HepG2 (cell line): ENCODE measurements at regions not wholly inside any gene's neighbourhood (a gene's known extent, or its start where the extent isn't known, plus 50 kb on each side); places are given as distances from the start of the nearest gene placed in this dataset.

Experiments used
- ATAC-seq: fragments of 200-7000 bp; cut with Tn5 transposase; 3 replicates; pipeline ENCODE4 v1.9.1; 2020; ENCODE audit warnings: mild to moderate bottlenecking, moderate library complexity
- BruUV-seq: library from RNA; stranded (reverse); fragments of 400-500 nt; replicated peaks from 2 replicates; lab custom pipeline; 2021; lab: Mats Ljungman, UMichigan
- CTCF ChIA-PET: fragments of 300-600 bp; formaldehyde crosslinking; extraction: SDS; loops from one replicate; lab custom pipeline; 2021; ENCODE audit warnings: low total read pairs, inconsistent platforms, low intra/inter-chr PET ratio; lab: Yijun Ruan, JAX
- POLR2A ChIA-PET: fragments of 350-600 bp; sonication (Branson Sonifier 250); formaldehyde crosslinking; loops from one replicate; lab custom pipeline; 2020; ENCODE audit warnings: antibody characterized with exemption, inconsistent platforms; lab: Yijun Ruan, JAX
- DNase-seq: peaks from one replicate; pipeline ENCODE4 v3.0.0-alpha.2; 2015; ENCODE audit warnings: low spot score
- FAIRE-seq: peaks from 3 replicates; lab custom pipeline; 2011; peaks lifted over from hg19 to GRCh38; lab: Jason Lieb, UNC
- H2AFZ ChIP-seq: one replicate; pipeline ENCODE4 v1.6.1; 2011; ENCODE audit warnings: low read length, inconsistent platforms
- H3K27ac ChIP-seq: fragments of 300-600 bp; 3 replicates; pipeline ENCODE4 v1.8.0; 2011; ENCODE audit warnings: mixed run types, mild to moderate bottlenecking, mixed read lengths, low read length, inconsistent platforms; ENCODE audit not compliant: insufficient read depth; ENCODE audit errors: extremely low read length
- H3K27me3 ChIP-seq, 2 experiments: fragments of 200-600 bp in 1 of 2; 2 replicates in 1 of 2; 3 replicates in 1 of 2; pipeline versions ENCODE4 v1.6.0 to v1.8.0; 2011; ENCODE audit warnings: low read length in 2 of 2, mild to moderate bottlenecking in 2 of 2, moderate library complexity in 2 of 2, inconsistent platforms in 1 of 2; ENCODE audit not compliant: insufficient read depth in 2 of 2, control insufficient read depth in 1 of 2
- H3K36me3 ChIP-seq, 2 experiments: fragments of 200-600 bp in 1 of 2; replicated peaks in 1 of 2; 2 replicates in 1 of 2; 3 replicates in 1 of 2; pipeline versions ENCODE4 v1.5.1 to v1.8.0; 2011; ENCODE audit warnings: low read length in 2 of 2, inconsistent platforms in 1 of 2; ENCODE audit not compliant: insufficient read depth in 2 of 2, control insufficient read depth in 1 of 2
- H3K4me1 ChIP-seq: 2 replicates; pipeline ENCODE4 v1.5.1; 2012; ENCODE audit warnings: low read length, inconsistent platforms; ENCODE audit not compliant: insufficient read depth
- H3K4me2 ChIP-seq: 2 replicates; pipeline ENCODE4 v1.6.0; 2011; ENCODE audit warnings: low read depth, low read length, inconsistent platforms
- H3K4me3 ChIP-seq, 3 experiments: fragments of 200-600 bp in 1 of 3; sonication (generic), shearing (Covaris generic) in 1 of 3; replicated peaks in 1 of 3; 2 replicates each; pipeline ENCODE4 v1.5.1; 2011 to 2016; ENCODE audit warnings: low read length in 3 of 3, inconsistent platforms in 2 of 3, low read depth in 2 of 3, mild to moderate bottlenecking in 2 of 3, control low read depth in 1 of 3, mixed read lengths in 1 of 3; ENCODE audit not compliant: insufficient read depth in 1 of 3
- H3K79me2 ChIP-seq: one replicate; pipeline ENCODE4 v1.6.1; 2011; ENCODE audit warnings: low read length, inconsistent platforms; ENCODE audit not compliant: insufficient read depth
- H3K9ac ChIP-seq: 2 replicates; pipeline ENCODE4 v1.6.0; 2011; ENCODE audit warnings: mild to moderate bottlenecking, low read depth, low read length, inconsistent platforms; ENCODE audit not compliant: insufficient read depth
- H3K9me3 ChIP-seq: 2 replicates; pipeline ENCODE4 v1.5.1; 2012; ENCODE audit warnings: mild to moderate bottlenecking, low read length
- H4K20me1 ChIP-seq: 2 replicates; pipeline ENCODE4 v1.6.0; 2011; ENCODE audit warnings: inconsistent platforms, mild to moderate bottlenecking, low read length, moderate library complexity; ENCODE audit not compliant: insufficient read depth
- ELF4 ChIP-seq: sonication (generic); formaldehyde crosslinking; IDR thresholded peaks from 2 replicates; pipeline ENCODE4 v1.5.0; 2020; ENCODE audit warnings: missing genetic modification reagents, mild to moderate bottlenecking, moderate library complexity, borderline replicate concordance
- ESRRA ChIP-seq: sonication (generic); formaldehyde crosslinking; IDR thresholded peaks from 2 replicates; pipeline ENCODE4 v1.5.1; 2020; ENCODE audit warnings: mild to moderate bottlenecking, low read depth, missing genetic modification reagents
- HOXA7 ChIP-seq: sonication (generic); formaldehyde crosslinking; IDR thresholded peaks from 2 replicates; pipeline ENCODE4 v1.8.1; 2022; ENCODE audit warnings: mild to moderate bottlenecking, missing genetic modification reagents, moderate library complexity
- TOE1 ChIP-seq: sonication (generic); formaldehyde crosslinking; IDR thresholded peaks from 2 replicates; pipeline ENCODE4 v1.4.0; 2020; ENCODE audit warnings: mild to moderate bottlenecking, missing genetic modification reagents
- ZNF431 ChIP-seq: sonication (generic); formaldehyde crosslinking; IDR thresholded peaks from 2 replicates; pipeline ENCODE4 v1.9.0; 2022; ENCODE audit warnings: missing genetic modification reagents, low read depth, mild to moderate bottlenecking, borderline replicate concordance
- WGBS: methylation state at CpG from one replicate; pipeline ENCODE4 v1.1.6; 2017; ENCODE audit warnings: low lambda C conversion rate; 5-methylcytosine and 5-hydroxymethylcytosine counted together
- in situ Hi-C: cut with HindIII; loops from 2 replicates; pipeline ENCODE4 v1.10.0; 2017; ENCODE audit warnings: low pct_unique_long_range_greater_than_20kb; ENCODE audit not compliant: extremely low pct_ligation_motif_present
- intact Hi-C: fragments of 100-400 bp; cut with micrococcal nuclease; formaldehyde crosslinking; loops from one replicate; pipeline ENCODE4 v1.10.0; 2022; ENCODE audit not compliant: unreplicated experiment
- TF ChIP-seq, protein P1 (sequence below): sonication (generic); formaldehyde crosslinking; IDR thresholded peaks from 2 replicates; pipeline ENCODE4 v1.4.0; 2020; ENCODE audit warnings: mild to moderate bottlenecking, missing genetic modification reagents, borderline replicate concordance

DNA sequence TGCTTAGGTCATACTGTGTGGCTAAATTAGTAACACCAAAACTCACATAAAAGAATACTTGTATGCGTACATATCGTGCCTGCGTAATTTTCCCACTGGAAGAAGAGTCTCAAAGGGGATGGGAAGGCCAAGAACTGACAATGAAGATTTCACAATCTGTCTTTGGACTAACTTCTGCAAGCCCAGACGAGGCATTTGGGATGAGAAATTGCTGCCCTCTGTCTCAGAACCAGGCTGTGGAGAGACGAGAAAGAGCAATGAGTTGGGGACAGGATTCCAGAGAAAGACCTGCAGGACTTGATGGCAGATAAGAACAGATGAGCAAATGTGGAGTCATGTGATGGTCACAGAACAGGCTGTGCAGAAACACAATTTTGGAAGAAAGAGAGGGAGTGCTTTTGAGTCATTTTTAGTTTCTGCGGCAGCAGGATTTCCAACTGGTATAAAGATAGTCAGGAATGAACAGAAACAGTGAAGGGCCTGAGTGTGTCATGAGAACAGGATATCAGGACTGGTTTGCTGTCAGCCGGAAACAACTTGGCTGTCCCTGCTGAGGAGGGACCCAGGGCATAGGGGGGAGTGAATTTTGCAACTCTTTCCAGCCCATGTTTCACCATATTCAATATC lies 82.7 kb upstream of the CTSC start:
- H3K4me3 ChIP-seq: no peak overlapping the region
- WGBS: 37% methylated on average over 7 of the region's 7 CpGs
- H3K4me1 ChIP-seq: no peaks in the 10 kb centered on the region
- H2AFZ ChIP-seq: no peak overlapping the region
- no peak overlapping the region for H3K4me2 ChIP-seq
- H3K27ac ChIP-seq: no peak overlapping the region
- H4K20me1 ChIP-seq: no peaks in the 10 kb centered on the region
- in situ Hi-C loops (no loop called here), intact Hi-C loops (no loop called here)
- FAIRE-seq (no peak), DNase-seq (no peak), ATAC-seq (no peak)
- no peaks in the 10 kb centered on the region for H3K27me3 ChIP-seq
- BruUV-seq: no TSS peak
- TF ChIP-seq ESRRA (CRISPR knock-in tag) (no peak), ZNF431 (CRISPR knock-in tag) (no peak), TOE1 (CRISPR knock-in tag) (no peak), ELF4 (CRISPR knock-in tag) (no peak), HOXA7 (CRISPR knock-in tag) (no peak)
- TF ChIP-seq, protein P1, sequence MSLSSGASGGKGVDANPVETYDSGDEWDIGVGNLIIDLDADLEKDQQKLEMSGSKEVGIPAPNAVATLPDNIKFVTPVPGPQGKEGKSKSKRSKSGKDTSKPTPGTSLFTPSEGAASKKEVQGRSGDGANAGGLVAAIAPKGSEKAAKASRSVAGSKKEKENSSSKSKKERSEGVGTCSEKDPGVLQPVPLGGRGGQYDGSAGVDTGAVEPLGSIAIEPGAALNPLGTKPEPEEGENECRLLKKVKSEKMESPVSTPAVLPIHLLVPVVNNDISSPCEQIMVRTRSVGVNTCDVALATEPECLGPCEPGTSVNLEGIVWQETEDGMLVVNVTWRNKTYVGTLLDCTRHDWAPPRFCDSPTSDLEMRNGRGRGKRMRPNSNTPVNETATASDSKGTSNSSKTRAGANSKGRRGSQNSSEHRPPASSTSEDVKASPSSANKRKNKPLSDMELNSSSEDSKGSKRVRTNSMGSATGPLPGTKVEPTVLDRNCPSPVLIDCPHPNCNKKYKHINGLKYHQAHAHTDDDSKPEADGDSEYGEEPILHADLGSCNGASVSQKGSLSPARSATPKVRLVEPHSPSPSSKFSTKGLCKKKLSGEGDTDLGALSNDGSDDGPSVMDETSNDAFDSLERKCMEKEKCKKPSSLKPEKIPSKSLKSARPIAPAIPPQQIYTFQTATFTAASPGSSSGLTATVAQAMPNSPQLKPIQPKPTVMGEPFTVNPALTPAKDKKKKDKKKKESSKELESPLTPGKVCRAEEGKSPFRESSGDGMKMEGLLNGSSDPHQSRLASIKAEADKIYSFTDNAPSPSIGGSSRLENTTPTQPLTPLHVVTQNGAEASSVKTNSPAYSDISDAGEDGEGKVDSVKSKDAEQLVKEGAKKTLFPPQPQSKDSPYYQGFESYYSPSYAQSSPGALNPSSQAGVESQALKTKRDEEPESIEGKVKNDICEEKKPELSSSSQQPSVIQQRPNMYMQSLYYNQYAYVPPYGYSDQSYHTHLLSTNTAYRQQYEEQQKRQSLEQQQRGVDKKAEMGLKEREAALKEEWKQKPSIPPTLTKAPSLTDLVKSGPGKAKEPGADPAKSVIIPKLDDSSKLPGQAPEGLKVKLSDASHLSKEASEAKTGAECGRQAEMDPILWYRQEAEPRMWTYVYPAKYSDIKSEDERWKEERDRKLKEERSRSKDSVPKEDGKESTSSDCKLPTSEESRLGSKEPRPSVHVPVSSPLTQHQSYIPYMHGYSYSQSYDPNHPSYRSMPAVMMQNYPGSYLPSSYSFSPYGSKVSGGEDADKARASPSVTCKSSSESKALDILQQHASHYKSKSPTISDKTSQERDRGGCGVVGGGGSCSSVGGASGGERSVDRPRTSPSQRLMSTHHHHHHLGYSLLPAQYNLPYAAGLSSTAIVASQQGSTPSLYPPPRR (CRISPR knock-in tag): no peak
- ChIA-PET CTCF (no interaction called here), POLR2A (no interaction called here)
- no peak overlapping the region for H3K9ac ChIP-seq
- no peaks in the 10 kb centered on the region for H3K9me3 ChIP-seq
- no peaks in the 10 kb centered on the region for H3K79me2 ChIP-seq
- H3K36me3 ChIP-seq: no peaks in the 10 kb centered on the region
